ENCODE measurements at regions not wholly inside any gene's neighbourhood (a gene's known extent, or its start where the extent isn't known, plus 50 kb on each side); places are given as distances from the start of the nearest gene placed in this dataset.
"Not testable (repeated sequence)": the region's sequence is repeated elsewhere in the genome, so short reads cannot be mapped to it uniquely, and the experiment has no call there.

DNA sequence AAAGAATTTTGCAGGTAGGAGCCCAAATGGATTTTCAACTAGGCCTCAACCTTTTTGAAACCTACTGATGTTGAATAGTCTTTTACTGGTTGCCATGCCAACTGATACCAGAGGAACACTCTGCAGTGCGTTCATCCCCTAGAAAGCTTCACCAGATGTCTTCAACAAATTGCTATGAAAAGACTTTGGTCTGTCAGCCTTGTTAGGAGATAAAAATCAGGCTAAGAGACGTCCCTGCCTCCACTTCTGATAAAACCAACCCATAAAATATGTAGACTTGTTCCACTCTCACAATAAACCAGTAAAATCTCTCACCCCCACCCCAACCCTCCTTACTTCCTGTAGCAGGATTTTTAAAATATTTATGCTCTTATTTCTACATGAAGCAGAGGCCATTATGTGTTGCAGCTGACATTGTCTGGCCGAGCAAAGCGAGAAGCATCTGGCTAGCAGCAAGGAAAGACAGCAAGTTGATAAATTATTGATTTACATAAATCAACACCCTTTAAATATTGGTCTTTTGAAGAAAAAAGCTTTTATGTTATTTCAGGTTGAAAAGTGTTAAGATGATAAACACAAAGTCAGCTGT, 428.7 kb downstream of the ISL1 start:
- Mint-ChIP-seq H3K9me3 (peaks cover 3% of the 10 kb centered on the region), H3K4me1 (ENCODE audit: low read depth) (no peaks in the 10 kb centered on the region), H3K27ac (no peak overlapping the region), H3K27me3 (no peaks in the 10 kb centered on the region), H3K4me3 (no peak overlapping the region), H3K36me3 (ENCODE audit: low read depth) (no peaks in the 10 kb centered on the region)
- ChIA-PET POLR2A (no interaction called here), CTCF (no interaction called here)
- ATAC-seq (ENCODE audit: poor library complexity) = no peak
- no peaks in the 10 kb centered on the region for H3K36me3 ChIP-seq (ENCODE audit: insufficient read depth, low read length)
- H3K27me3 ChIP-seq (ENCODE audit: control insufficient read depth in 1 of 2, insufficient read depth in 2 of 2, low read length in 2 of 2) = no peaks in the 10 kb centered on the region
- H3K4me3 ChIP-seq (ENCODE audit: low read length) = no peak overlapping the region
- no peaks in the 10 kb centered on the region for H3K9me3 ChIP-seq (ENCODE audit: control insufficient read depth in 1 of 2, insufficient read depth in 1 of 2, low read length in 2 of 2)
- DNase-seq = no peak
- no peaks in the 10 kb centered on the region for H3K4me1 ChIP-seq (ENCODE audit: insufficient read depth, low read length)
- TF ChIP-seq, protein P1, sequence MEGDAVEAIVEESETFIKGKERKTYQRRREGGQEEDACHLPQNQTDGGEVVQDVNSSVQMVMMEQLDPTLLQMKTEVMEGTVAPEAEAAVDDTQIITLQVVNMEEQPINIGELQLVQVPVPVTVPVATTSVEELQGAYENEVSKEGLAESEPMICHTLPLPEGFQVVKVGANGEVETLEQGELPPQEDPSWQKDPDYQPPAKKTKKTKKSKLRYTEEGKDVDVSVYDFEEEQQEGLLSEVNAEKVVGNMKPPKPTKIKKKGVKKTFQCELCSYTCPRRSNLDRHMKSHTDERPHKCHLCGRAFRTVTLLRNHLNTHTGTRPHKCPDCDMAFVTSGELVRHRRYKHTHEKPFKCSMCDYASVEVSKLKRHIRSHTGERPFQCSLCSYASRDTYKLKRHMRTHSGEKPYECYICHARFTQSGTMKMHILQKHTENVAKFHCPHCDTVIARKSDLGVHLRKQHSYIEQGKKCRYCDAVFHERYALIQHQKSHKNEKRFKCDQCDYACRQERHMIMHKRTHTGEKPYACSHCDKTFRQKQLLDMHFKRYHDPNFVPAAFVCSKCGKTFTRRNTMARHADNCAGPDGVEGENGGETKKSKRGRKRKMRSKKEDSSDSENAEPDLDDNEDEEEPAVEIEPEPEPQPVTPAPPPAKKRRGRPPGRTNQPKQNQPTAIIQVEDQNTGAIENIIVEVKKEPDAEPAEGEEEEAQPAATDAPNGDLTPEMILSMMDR (IDR thresholded peaks at IDR 0.05) = no peak
- no peak overlapping the region for H3K27ac ChIP-seq (ENCODE audit: low read depth in 1 of 2, low read length in 2 of 2)
- intact Hi-C loops (cut with DNase I, micrococcal nuclease) = no loop called here

DNA sequence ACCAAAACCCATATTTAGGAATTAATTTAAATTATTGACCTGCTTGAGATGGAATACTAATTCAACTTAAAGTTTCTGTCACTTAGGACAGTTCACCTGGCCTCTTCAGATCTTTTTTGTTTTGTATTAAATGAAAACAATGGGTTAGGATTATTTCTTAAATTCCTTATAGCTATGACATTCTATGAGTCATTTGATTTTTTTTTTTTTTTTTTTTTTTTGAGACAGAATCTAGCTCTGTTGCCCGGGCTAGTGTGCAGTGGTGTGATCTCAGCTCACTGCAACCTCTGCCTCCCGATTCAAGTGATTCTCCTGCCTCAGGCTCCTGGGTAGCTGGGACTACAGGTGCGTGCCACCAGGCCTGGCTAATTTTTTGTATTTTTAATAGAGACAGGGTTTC, 431.6 kb downstream of the ISL1 start:
- H3K4me3 ChIP-seq (ENCODE audit: low read length); H3K27ac Mint-ChIP-seq; H3K27me3 ChIP-seq (ENCODE audit: control insufficient read depth in 1 of 2, insufficient read depth in 2 of 2, low read length in 2 of 2); H3K4me1 ChIP-seq (ENCODE audit: insufficient read depth, low read length); intact Hi-C loops (cut with DNase I, micrococcal nuclease); ATAC-seq (ENCODE audit: poor library complexity); H3K4me1 Mint-ChIP-seq (ENCODE audit: low read depth); H3K9me3 Mint-ChIP-seq; CTCF ChIA-PET; H3K36me3 Mint-ChIP-seq (ENCODE audit: low read depth); H3K27me3 Mint-ChIP-seq; H3K36me3 ChIP-seq (ENCODE audit: insufficient read depth, low read length); POLR2A ChIA-PET; H3K9me3 ChIP-seq (ENCODE audit: control insufficient read depth in 1 of 2, insufficient read depth in 1 of 2, low read length in 2 of 2); DNase-seq; H3K4me3 Mint-ChIP-seq; H3K27ac ChIP-seq (ENCODE audit: low read depth in 1 of 2, low read length in 2 of 2): not testable (repeated sequence)

- intact Hi-C loops (cut with DNase I, micrococcal nuclease) = no loop called here
- Mint-ChIP-seq H3K4me1 (ENCODE audit: low read depth) (no peaks in the 10 kb centered on the region), H3K4me3 (no peak overlapping the region), H3K36me3 (ENCODE audit: low read depth) (no peaks in the 10 kb centered on the region), H3K9me3 (peaks cover 7% of the 10 kb centered on the region), H3K27ac (no peak overlapping the region), H3K27me3 (no peaks in the 10 kb centered on the region)
- H3K36me3 ChIP-seq (ENCODE audit: insufficient read depth, low read length) = no peaks in the 10 kb centered on the region
- no peak overlapping the region for H3K4me3 ChIP-seq (ENCODE audit: low read length)
- TF ChIP-seq, protein P1 (IDR thresholded peaks at IDR 0.05) = no peak
- no peaks in the 10 kb centered on the region for H3K4me1 ChIP-seq (ENCODE audit: insufficient read depth, low read length)
- DNase-seq (no peak), ATAC-seq (ENCODE audit: poor library complexity) (no peak)
- CTCF ChIA-PET = no interaction called here
- no peaks in the 10 kb centered on the region for H3K27me3 ChIP-seq (ENCODE audit: control insufficient read depth in 1 of 2, insufficient read depth in 2 of 2, low read length in 2 of 2)
- no peak overlapping the region for H3K27ac ChIP-seq (ENCODE audit: low read depth in 1 of 2, low read length in 2 of 2)
- H3K9me3 ChIP-seq (ENCODE audit: control insufficient read depth in 1 of 2, insufficient read depth in 1 of 2, low read length in 2 of 2) = peaks cover 0 to 3% of the 10 kb centered on the region in 2 experiments
- POLR2A ChIA-PET = no interaction called here
Observed at GRCh38 chr5:51816427-51816826, 433.2 kb downstream of the ISL1 start.

DNA sequence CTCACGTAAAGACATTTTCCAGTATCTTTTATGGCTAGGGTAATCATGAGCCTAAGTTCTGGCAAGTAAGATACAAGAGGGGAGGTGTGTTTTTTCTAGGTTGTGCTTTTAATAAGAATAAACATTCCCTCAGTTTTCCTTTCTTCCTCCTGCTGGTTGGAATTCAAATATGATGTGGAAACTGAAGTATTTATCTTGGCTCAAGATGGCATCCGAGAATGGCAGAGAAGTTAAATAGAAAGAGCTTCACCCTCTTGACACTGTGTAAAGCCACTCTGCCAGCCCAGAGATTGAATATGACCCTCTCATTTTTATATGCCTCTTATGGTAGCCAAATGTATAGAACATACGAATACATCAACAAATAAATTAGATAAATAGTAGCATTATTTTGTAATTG, 438.4 kb downstream of the ISL1 start:
- intact Hi-C loops (cut with DNase I, micrococcal nuclease) = no loop called here
- H3K27ac Mint-ChIP-seq = no peak overlapping the region
- Histone ChIP-seq H3K4me3 (ENCODE audit: low read length) (no peak overlapping the region), H3K27me3 (ENCODE audit: control insufficient read depth in 1 of 2, insufficient read depth in 2 of 2, low read length in 2 of 2) (no peaks in the 10 kb centered on the region), H3K27ac (ENCODE audit: low read depth in 1 of 2, low read length in 2 of 2) (no peak overlapping the region), H3K36me3 (ENCODE audit: insufficient read depth, low read length) (no peaks in the 10 kb centered on the region), H3K9me3 (ENCODE audit: control insufficient read depth in 1 of 2, insufficient read depth in 1 of 2, low read length in 2 of 2) (peaks cover 0 to 7% of the 10 kb centered on the region in 2 experiments), H3K4me1 (ENCODE audit: insufficient read depth, low read length) (no peaks in the 10 kb centered on the region)
- H3K4me1 Mint-ChIP-seq (ENCODE audit: low read depth) = no peaks in the 10 kb centered on the region
- no peaks in the 10 kb centered on the region for H3K27me3 Mint-ChIP-seq
- TF ChIP-seq, protein P1 (IDR thresholded peaks at IDR 0.05) = no peak
- POLR2A ChIA-PET = no interaction called here
- CTCF ChIA-PET = no interaction called here
- H3K9me3 Mint-ChIP-seq = peaks cover 3% of the 10 kb centered on the region
- H3K4me3 Mint-ChIP-seq = no peak overlapping the region
- no peak for ATAC-seq (ENCODE audit: poor library complexity)
- no peak for DNase-seq
- no peaks in the 10 kb centered on the region for H3K36me3 Mint-ChIP-seq (ENCODE audit: low read depth)
